GM23338 (cell line): ENCODE measurements at regions not wholly inside any gene's neighbourhood (a gene's known extent, or its start where the extent isn't known, plus 50 kb on each side); places are given as distances from the start of the nearest gene placed in this dataset.

Experiments used
- ATAC-seq: fragments of 200-7000 bp; cut with Tn5 transposase; 3 replicates; pipeline ENCODE4 v1.9.1; 2020
- DNase-seq: peaks from one replicate; pipeline ENCODE4 v3.0.0-alpha.2; 2015; ENCODE audit warnings: low spot score
- H2AFZ ChIP-seq: fragments of 200-600 bp; sonication (generic); 2 replicates; pipeline ENCODE4 v1.8.0; 2016; ENCODE audit warnings: antibody characterized with exemption, mild to moderate bottlenecking, moderate library complexity
- H3F3A ChIP-seq: fragments of 200-600 bp; sonication (generic); replicated peaks from 2 replicates; pipeline ENCODE4 v1.8.0; 2017; ENCODE audit warnings: antibody characterized with exemption, mixed run types, low read depth
- H3K27ac ChIP-seq: fragments of 200-600 bp; sonication (generic); 2 replicates; pipeline ENCODE4 v1.6.1; 2016; ENCODE audit warnings: low read depth
- H3K27me3 ChIP-seq: fragments of 200-600 bp; sonication (generic); 2 replicates; pipeline ENCODE4 v1.8.0; 2016; ENCODE audit warnings: mild to moderate bottlenecking, mixed run types, moderate library complexity; ENCODE audit not compliant: insufficient read depth
- H3K36me3 ChIP-seq: fragments of 200-600 bp; sonication (generic); 2 replicates; pipeline ENCODE4 v1.8.0; 2016; ENCODE audit warnings: mild to moderate bottlenecking; ENCODE audit not compliant: insufficient read depth
- H3K4me1 ChIP-seq: fragments of 200-600 bp; sonication (generic); 2 replicates; pipeline ENCODE4 v1.8.0; 2016; ENCODE audit warnings: mild to moderate bottlenecking, moderate library complexity; ENCODE audit not compliant: insufficient read depth
- H3K4me2 ChIP-seq: fragments of 200-600 bp; sonication (generic); 2 replicates; pipeline ENCODE4 v1.7.1; 2017; ENCODE audit warnings: mixed run types
- H3K4me3 ChIP-seq: fragments of 200-600 bp; sonication (generic); 2 replicates; pipeline ENCODE4 v1.6.1; 2016; ENCODE audit warnings: mixed run types
- H3K79me2 ChIP-seq: fragments of 200-600 bp; sonication (generic); replicated peaks from 2 replicates; pipeline ENCODE4 v1.8.0; 2017; ENCODE audit warnings: mild to moderate bottlenecking; ENCODE audit not compliant: insufficient read depth
- H3K9me2 ChIP-seq: fragments of 200-600 bp; sonication (generic); 2 replicates; pipeline ENCODE4 v1.8.0; 2017; ENCODE audit not compliant: insufficient read depth
- H4K20me1 ChIP-seq: fragments of 200-600 bp; sonication (generic); replicated peaks from 2 replicates; pipeline ENCODE4 v1.8.0; 2017; ENCODE audit warnings: mild to moderate bottlenecking; ENCODE audit not compliant: insufficient read depth
- H3K27ac Mint-ChIP-seq: 2 replicates; pipeline ENCODE4 v1.8.0; 2020; ENCODE audit warnings: inconsistent platforms, mild to moderate bottlenecking, moderate library complexity, mixed read lengths
- H3K27me3 Mint-ChIP-seq: 3 replicates; pipeline ENCODE4 v1.8.0; 2022; ENCODE audit warnings: low read depth, mild to moderate bottlenecking, moderate library complexity, mixed read lengths, inconsistent platforms; ENCODE audit not compliant: insufficient read depth, poor library complexity
- H3K36me3 Mint-ChIP-seq: 3 replicates; pipeline ENCODE4 v1.8.0; 2021; ENCODE audit warnings: low read depth, mild to moderate bottlenecking, inconsistent platforms, moderate library complexity, mixed read lengths
- H3K4me1 Mint-ChIP-seq: 3 replicates; pipeline ENCODE4 v1.8.0; 2020; ENCODE audit warnings: mild to moderate bottlenecking, inconsistent platforms, mixed read lengths
- H3K4me3 Mint-ChIP-seq: 3 replicates; pipeline ENCODE4 v1.8.0; 2021; ENCODE audit warnings: moderate library complexity, mild to moderate bottlenecking, inconsistent platforms, mixed read lengths
- H3K9me3 Mint-ChIP-seq: 3 replicates; pipeline ENCODE4 v1.8.0; 2020; ENCODE audit warnings: moderate library complexity, mild to moderate bottlenecking, inconsistent platforms, mixed read lengths
- CREB1 ChIP-seq: fragments of 250-450 bp; sonication (Bioruptor Pico); IDR thresholded peaks from 2 replicates; pipeline ENCODE4 v1.5.0; 2020; ENCODE audit warnings: low read depth, mild to moderate bottlenecking, moderate library complexity
- ETS1 ChIP-seq: IDR thresholded peaks from 2 replicates; pipeline ENCODE4 v1.6.1; 2016; ENCODE audit warnings: antibody characterized with exemption
- EZH2 ChIP-seq: fragments of 200-600 bp; sonication (generic); IDR thresholded peaks from one replicate; pipeline ENCODE4 v1.8.0; 2017; ENCODE audit warnings: antibody characterized with exemption, mild to moderate bottlenecking, low read depth; ENCODE audit not compliant: unreplicated experiment
- EZH2phosphoT487 ChIP-seq: fragments of 200-600 bp; sonication (generic); IDR thresholded peaks from one replicate; pipeline ENCODE4 v1.8.1; 2018; ENCODE audit warnings: antibody characterized with exemption; ENCODE audit not compliant: unreplicated experiment
- JUNB ChIP-seq: IDR thresholded peaks from one replicate; pipeline ENCODE4 v1.6.1; 2016; ENCODE audit warnings: antibody characterized with exemption; ENCODE audit not compliant: unreplicated experiment
- NANOG ChIP-seq: IDR thresholded peaks from 2 replicates; pipeline ENCODE4 v1.6.1; 2016; ENCODE audit warnings: antibody characterized with exemption, borderline replicate concordance
- POLR2AphosphoS5 ChIP-seq: IDR thresholded peaks from 2 replicates; pipeline ENCODE4 v1.6.1; 2016; ENCODE audit warnings: antibody characterized with exemption, low read depth
- STAT1 ChIP-seq: IDR thresholded peaks from one replicate; pipeline ENCODE4 v1.6.1; 2016; ENCODE audit warnings: antibody characterized with exemption; ENCODE audit not compliant: unreplicated experiment
- ZNF114 ChIP-seq: fragments of 250-450 bp; sonication (Bioruptor Pico); IDR thresholded peaks from 2 replicates; pipeline ENCODE4 v1.5.0; 2020; ENCODE audit warnings: mild to moderate bottlenecking, moderate library complexity
- ZNF331 ChIP-seq: fragments of 250-450 bp; sonication (Bioruptor Pico); IDR thresholded peaks from 2 replicates; pipeline ENCODE4 v1.5.0; 2020; ENCODE audit warnings: low read depth, mild to moderate bottlenecking, moderate library complexity
- TF ChIP-seq, protein P1 (sequence below), 2 experiments: fragments of 200-600 bp in 1 of 2; sonication (generic) in 1 of 2; conservative IDR thresholded peaks; 2 replicates each; pipeline versions ENCODE4 v1.5.1 to v1.6.1; 2016 to 2017; ENCODE audit warnings: antibody characterized with exemption in 2 of 2, low read depth in 2 of 2, mild to moderate bottlenecking in 2 of 2, moderate library complexity in 1 of 2
- TF ChIP-seq, protein P2 (sequence below): IDR thresholded peaks from one replicate; pipeline ENCODE4 v1.6.1; 2018; ENCODE audit warnings: antibody characterized with exemption; ENCODE audit not compliant: unreplicated experiment
- TF ChIP-seq, protein P3 (sequence below): fragments of 250-450 bp; sonication (Bioruptor Pico); IDR thresholded peaks from 2 replicates; pipeline ENCODE4 v1.5.0; 2020; ENCODE audit warnings: mild to moderate bottlenecking, moderate library complexity

DNA sequence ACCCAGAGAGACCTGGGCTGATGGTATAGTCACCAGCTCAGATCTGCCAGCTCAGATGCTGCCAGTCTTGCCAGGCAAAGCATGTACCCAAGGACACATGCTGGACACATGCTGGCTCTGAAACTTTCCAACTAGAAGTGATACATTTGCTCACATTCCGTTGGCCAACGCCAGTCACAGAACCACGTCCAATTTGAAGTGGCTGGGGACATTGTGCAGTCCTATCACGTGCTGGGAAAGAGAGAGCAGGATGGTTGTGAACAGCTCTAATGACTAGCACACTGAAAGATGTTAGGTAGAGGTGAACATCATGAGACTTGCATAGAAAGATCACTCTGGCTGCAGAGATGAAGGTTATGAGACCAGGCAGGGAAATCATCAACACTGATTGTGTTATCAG, 308.5 kb upstream of the ROPN1 start:
- Histone ChIP-seq H3K9me2 (no peaks in the 10 kb centered on the region), H3F3A (no peaks in the 10 kb centered on the region), H4K20me1 (no peaks in the 10 kb centered on the region), H3K79me2 (no peaks in the 10 kb centered on the region), H3K4me1 (no peaks in the 10 kb centered on the region), H3K36me3 (no peaks in the 10 kb centered on the region), H3K27ac (no peak overlapping the region), H3K27me3 (no peaks in the 10 kb centered on the region), H2AFZ (no peak overlapping the region), H3K4me2 (no peak overlapping the region), H3K4me3 (no peak overlapping the region)
- no peaks in the 10 kb centered on the region for H3K36me3 Mint-ChIP-seq
- ATAC-seq = no peak
- H3K4me1 Mint-ChIP-seq = peaks cover 11% of the 10 kb centered on the region
- peaks cover under 1% of the 10 kb centered on the region; the same call in 1 of the 3 replicates for H3K9me3 Mint-ChIP-seq
- no peak overlapping the region for H3K27ac Mint-ChIP-seq
- no peak overlapping the region for H3K4me3 Mint-ChIP-seq
- DNase-seq = no peak
- TF ChIP-seq EZH2 (no peak), EZH2phosphoT487 (no peak), CREB1 (no peak), ZNF331 (CRISPR knock-in tag) (no peak), NANOG (no peak), JUNB (no peak), POLR2AphosphoS5 (no peak), STAT1 (no peak), ETS1 (no peak), ZNF114 (no peak)
- TF ChIP-seq, protein P1, sequence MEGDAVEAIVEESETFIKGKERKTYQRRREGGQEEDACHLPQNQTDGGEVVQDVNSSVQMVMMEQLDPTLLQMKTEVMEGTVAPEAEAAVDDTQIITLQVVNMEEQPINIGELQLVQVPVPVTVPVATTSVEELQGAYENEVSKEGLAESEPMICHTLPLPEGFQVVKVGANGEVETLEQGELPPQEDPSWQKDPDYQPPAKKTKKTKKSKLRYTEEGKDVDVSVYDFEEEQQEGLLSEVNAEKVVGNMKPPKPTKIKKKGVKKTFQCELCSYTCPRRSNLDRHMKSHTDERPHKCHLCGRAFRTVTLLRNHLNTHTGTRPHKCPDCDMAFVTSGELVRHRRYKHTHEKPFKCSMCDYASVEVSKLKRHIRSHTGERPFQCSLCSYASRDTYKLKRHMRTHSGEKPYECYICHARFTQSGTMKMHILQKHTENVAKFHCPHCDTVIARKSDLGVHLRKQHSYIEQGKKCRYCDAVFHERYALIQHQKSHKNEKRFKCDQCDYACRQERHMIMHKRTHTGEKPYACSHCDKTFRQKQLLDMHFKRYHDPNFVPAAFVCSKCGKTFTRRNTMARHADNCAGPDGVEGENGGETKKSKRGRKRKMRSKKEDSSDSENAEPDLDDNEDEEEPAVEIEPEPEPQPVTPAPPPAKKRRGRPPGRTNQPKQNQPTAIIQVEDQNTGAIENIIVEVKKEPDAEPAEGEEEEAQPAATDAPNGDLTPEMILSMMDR (conservative IDR thresholded peaks at IDR 0.05; ENCODE audit: low read depth in 2 of 2) = no peak
- TF ChIP-seq, protein P2, sequence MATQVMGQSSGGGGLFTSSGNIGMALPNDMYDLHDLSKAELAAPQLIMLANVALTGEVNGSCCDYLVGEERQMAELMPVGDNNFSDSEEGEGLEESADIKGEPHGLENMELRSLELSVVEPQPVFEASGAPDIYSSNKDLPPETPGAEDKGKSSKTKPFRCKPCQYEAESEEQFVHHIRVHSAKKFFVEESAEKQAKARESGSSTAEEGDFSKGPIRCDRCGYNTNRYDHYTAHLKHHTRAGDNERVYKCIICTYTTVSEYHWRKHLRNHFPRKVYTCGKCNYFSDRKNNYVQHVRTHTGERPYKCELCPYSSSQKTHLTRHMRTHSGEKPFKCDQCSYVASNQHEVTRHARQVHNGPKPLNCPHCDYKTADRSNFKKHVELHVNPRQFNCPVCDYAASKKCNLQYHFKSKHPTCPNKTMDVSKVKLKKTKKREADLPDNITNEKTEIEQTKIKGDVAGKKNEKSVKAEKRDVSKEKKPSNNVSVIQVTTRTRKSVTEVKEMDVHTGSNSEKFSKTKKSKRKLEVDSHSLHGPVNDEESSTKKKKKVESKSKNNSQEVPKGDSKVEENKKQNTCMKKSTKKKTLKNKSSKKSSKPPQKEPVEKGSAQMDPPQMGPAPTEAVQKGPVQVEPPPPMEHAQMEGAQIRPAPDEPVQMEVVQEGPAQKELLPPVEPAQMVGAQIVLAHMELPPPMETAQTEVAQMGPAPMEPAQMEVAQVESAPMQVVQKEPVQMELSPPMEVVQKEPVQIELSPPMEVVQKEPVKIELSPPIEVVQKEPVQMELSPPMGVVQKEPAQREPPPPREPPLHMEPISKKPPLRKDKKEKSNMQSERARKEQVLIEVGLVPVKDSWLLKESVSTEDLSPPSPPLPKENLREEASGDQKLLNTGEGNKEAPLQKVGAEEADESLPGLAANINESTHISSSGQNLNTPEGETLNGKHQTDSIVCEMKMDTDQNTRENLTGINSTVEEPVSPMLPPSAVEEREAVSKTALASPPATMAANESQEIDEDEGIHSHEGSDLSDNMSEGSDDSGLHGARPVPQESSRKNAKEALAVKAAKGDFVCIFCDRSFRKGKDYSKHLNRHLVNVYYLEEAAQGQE = no peak
- TF ChIP-seq, protein P3, sequence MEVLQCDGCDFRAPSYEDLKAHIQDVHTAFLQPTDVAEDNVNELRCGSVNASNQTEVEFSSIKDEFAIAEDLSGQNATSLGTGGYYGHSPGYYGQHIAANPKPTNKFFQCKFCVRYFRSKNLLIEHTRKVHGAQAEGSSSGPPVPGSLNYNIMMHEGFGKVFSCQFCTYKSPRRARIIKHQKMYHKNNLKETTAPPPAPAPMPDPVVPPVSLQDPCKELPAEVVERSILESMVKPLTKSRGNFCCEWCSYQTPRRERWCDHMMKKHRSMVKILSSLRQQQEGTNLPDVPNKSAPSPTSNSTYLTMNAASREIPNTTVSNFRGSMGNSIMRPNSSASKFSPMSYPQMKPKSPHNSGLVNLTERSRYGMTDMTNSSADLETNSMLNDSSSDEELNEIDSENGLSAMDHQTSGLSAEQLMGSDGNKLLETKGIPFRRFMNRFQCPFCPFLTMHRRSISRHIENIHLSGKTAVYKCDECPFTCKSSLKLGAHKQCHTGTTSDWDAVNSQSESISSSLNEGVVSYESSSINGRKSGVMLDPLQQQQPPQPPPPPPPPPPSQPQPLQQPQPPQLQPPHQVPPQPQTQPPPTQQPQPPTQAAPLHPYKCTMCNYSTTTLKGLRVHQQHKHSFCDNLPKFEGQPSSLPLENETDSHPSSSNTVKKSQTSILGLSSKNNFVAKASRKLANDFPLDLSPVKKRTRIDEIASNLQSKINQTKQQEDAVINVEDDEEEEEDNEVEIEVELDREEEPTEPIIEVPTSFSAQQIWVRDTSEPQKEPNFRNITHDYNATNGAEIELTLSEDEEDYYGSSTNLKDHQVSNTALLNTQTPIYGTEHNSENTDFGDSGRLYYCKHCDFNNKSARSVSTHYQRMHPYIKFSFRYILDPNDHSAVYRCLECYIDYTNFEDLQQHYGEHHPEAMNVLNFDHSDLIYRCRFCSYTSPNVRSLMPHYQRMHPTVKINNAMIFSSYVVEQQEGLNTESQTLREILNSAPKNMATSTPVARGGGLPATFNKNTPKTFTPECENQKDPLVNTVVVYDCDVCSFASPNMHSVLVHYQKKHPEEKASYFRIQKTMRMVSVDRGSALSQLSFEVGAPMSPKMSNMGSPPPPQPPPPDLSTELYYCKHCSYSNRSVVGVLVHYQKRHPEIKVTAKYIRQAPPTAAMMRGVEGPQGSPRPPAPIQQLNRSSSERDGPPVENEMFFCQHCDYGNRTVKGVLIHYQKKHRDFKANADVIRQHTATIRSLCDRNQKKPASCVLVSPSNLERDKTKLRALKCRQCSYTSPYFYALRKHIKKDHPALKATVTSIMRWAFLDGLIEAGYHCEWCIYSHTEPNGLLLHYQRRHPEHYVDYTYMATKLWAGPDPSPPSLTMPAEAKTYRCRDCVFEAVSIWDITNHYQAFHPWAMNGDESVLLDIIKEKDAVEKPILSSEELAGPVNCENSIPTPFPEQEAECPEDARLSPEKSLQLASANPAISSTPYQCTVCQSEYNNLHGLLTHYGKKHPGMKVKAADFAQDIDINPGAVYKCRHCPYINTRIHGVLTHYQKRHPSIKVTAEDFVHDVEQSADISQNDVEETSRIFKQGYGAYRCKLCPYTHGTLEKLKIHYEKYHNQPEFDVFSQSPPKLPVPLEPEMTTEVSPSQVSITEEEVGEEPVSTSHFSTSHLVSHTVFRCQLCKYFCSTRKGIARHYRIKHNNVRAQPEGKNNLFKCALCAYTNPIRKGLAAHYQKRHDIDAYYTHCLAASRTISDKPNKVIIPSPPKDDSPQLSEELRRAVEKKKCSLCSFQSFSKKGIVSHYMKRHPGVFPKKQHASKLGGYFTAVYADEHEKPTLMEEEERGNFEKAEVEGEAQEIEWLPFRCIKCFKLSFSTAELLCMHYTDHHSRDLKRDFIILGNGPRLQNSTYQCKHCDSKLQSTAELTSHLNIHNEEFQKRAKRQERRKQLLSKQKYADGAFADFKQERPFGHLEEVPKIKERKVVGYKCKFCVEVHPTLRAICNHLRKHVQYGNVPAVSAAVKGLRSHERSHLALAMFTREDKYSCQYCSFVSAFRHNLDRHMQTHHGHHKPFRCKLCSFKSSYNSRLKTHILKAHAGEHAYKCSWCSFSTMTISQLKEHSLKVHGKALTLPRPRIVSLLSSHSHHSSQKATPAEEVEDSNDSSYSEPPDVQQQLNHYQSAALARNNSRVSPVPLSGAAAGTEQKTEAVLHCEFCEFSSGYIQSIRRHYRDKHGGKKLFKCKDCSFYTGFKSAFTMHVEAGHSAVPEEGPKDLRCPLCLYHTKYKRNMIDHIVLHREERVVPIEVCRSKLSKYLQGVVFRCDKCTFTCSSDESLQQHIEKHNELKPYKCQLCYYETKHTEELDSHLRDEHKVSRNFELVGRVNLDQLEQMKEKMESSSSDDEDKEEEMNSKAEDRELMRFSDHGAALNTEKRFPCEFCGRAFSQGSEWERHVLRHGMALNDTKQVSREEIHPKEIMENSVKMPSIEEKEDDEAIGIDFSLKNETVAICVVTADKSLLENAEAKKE (CRISPR knock-in tag) = no peak
- no peaks in the 10 kb centered on the region for H3K27me3 Mint-ChIP-seq
